SK-N-SH (cell line): ENCODE measurements at regions not wholly inside any gene's neighbourhood (a gene's known extent, or its start where the extent isn't known, plus 50 kb on each side); places are given as distances from the start of the nearest gene placed in this dataset.
A peak's percentile ranks its signal among the peaks of the same experiment; 100 is the strongest.

Experiments
- CTCF ChIA-PET: fragments of 300-600, 350-600 bp; formaldehyde crosslinking; extraction: SDS; loops from one replicate; lab custom pipeline; 2021; lab: Yijun Ruan, JAX
- POLR2A ChIA-PET: fragments of 350-600 bp; sonication (Branson Sonifier 250); formaldehyde crosslinking; extraction: SDS; loops from one replicate; lab custom pipeline; 2020; ENCODE audit warnings: antibody characterized with exemption, inconsistent platforms; lab: Yijun Ruan, JAX
- DNase-seq: peaks from one replicate; pipeline ENCODE4 v3.0.0; 2012
- H2AFZ ChIP-seq: fragments of 200-600 bp; sonication (generic); 2 replicates; pipeline ENCODE4 v1.8.1; 2016; ENCODE audit warnings: antibody characterized with exemption, mild to moderate bottlenecking, low read depth
- H3F3A ChIP-seq: fragments of 200-600 bp; sonication (generic); replicated peaks from 2 replicates; pipeline ENCODE3; 2016; ENCODE audit warnings: antibody characterized with exemption, mild to moderate bottlenecking; ENCODE audit not compliant: insufficient read depth
- H3K27ac ChIP-seq, 2 experiments: fragments of 200-500 bp in 1 of 2; fragments of 200-600 bp in 1 of 2; sonication (Bioruptor generic) in 1 of 2; sonication (generic), shearing (Covaris generic) in 1 of 2; 2 replicates each; pipeline versions ENCODE4 v1.5.1 to v1.6.1; 2014 to 2016; ENCODE audit warnings: low read depth in 2 of 2, inconsistent platforms in 1 of 2, low read length in 1 of 2, mild to moderate bottlenecking in 1 of 2, mixed read lengths in 1 of 2
- H3K27me3 ChIP-seq: fragments of 200-600 bp; sonication (generic), shearing (Covaris generic); 2 replicates; pipeline ENCODE4 v1.6.1; 2016; ENCODE audit warnings: mixed run types; ENCODE audit not compliant: insufficient read depth
- H3K36me3 ChIP-seq, 2 experiments: fragments of 200-500 bp in 1 of 2; fragments of 200-600 bp in 1 of 2; sonication (Bioruptor generic) in 1 of 2; sonication (generic) in 1 of 2; replicated peaks in 1 of 2; 2 replicates each; pipeline versions ENCODE3 to v1.5.1; 2014 to 2016; ENCODE audit warnings: low read length in 1 of 2, mild to moderate bottlenecking in 1 of 2; ENCODE audit not compliant: insufficient read depth in 2 of 2, control insufficient read depth in 1 of 2
- H3K4me1 ChIP-seq, 2 experiments: fragments of 200-500 bp in 1 of 2; fragments of 200-600 bp in 1 of 2; sonication (Bioruptor generic) in 1 of 2; sonication (generic), shearing (Covaris generic) in 1 of 2; 2 replicates each; pipeline versions ENCODE4 v1.5.1 to v1.6.1; 2014 to 2016; ENCODE audit warnings: low read depth in 1 of 2, low read length in 1 of 2, mixed run types in 1 of 2; ENCODE audit not compliant: insufficient read depth in 2 of 2, control insufficient read depth in 1 of 2
- H3K4me2 ChIP-seq: fragments of 200-600 bp; sonication (generic), shearing (Covaris generic); 2 replicates; pipeline ENCODE4 v1.6.1; 2017; ENCODE audit warnings: mixed run types
- H3K4me3 ChIP-seq, 2 experiments: fragments of 200-500 bp in 1 of 2; fragments of 200-600 bp in 1 of 2; sonication (Bioruptor generic) in 1 of 2; sonication (generic), shearing (Covaris generic) in 1 of 2; 2 replicates each; pipeline versions ENCODE4 v1.5.1 to v1.8.1; 2014 to 2016; ENCODE audit warnings: low read depth in 2 of 2, inconsistent platforms in 1 of 2, low read length in 1 of 2, mild to moderate bottlenecking in 1 of 2, mixed read lengths in 1 of 2, moderate library complexity in 1 of 2
- H3K79me2 ChIP-seq: fragments of 200-600 bp; sonication (generic); 2 replicates; pipeline ENCODE4 v1.8.1; 2017; ENCODE audit warnings: mild to moderate bottlenecking; ENCODE audit not compliant: insufficient read depth
- H3K9ac ChIP-seq: fragments of 200-600 bp; sonication (generic); 2 replicates; pipeline ENCODE4 v1.6.1; 2017; ENCODE audit warnings: mixed run types
- H3K9me2 ChIP-seq: fragments of 200-600 bp; sonication (generic); 2 replicates; pipeline ENCODE4 v1.6.1; 2017; ENCODE audit warnings: mixed run types
- H3K9me3 ChIP-seq: fragments of 200-600 bp; sonication (generic); 2 replicates; pipeline ENCODE4 v1.6.1; 2017; ENCODE audit warnings: mixed run types, mild to moderate bottlenecking, moderate library complexity
- H4K20me1 ChIP-seq: fragments of 200-600 bp; sonication (generic); 2 replicates; pipeline ENCODE4 v1.6.1; 2017; ENCODE audit warnings: mild to moderate bottlenecking, mixed run types; ENCODE audit not compliant: insufficient read depth
- ELF1 ChIP-seq: IDR thresholded peaks from 2 replicates; pipeline ENCODE4 v1.4.0; 2012
- EP300 ChIP-seq, 2 experiments: IDR thresholded peaks; 2 replicates each; pipeline versions ENCODE4 v1.4.0 to v1.6.1; 2012; ENCODE audit warnings: borderline replicate concordance in 1 of 2, low read depth in 1 of 2, low read length in 1 of 2
- FOXJ3 ChIP-seq: sonication (generic); formaldehyde crosslinking; IDR thresholded peaks from 2 replicates; pipeline ENCODE4 v1.5.1; 2020; ENCODE audit warnings: mild to moderate bottlenecking, missing genetic modification reagents
- FOXM1 ChIP-seq: IDR thresholded peaks from 2 replicates; pipeline ENCODE4 v1.4.0; 2012; ENCODE audit warnings: low read depth, mild to moderate bottlenecking
- MXI1 ChIP-seq: IDR thresholded peaks from 2 replicates; pipeline ENCODE4 v1.6.1; 2012; ENCODE audit warnings: mild to moderate bottlenecking, low read depth, low read length, improper control_type of control experiment
- POLR2AphosphoS5 ChIP-seq: IDR thresholded peaks from 2 replicates; pipeline ENCODE4 v1.6.1; 2012; ENCODE audit warnings: low read depth, low read length
- RFX5 ChIP-seq: IDR thresholded peaks from 2 replicates; pipeline ENCODE4 v1.6.1; 2012; ENCODE audit warnings: mild to moderate bottlenecking, improper control_type of control experiment, low read length
- RXRA ChIP-seq: IDR thresholded peaks from 2 replicates; pipeline ENCODE4 v1.4.0; 2012; ENCODE audit warnings: low read depth, mild to moderate bottlenecking, borderline replicate concordance
- SMC3 ChIP-seq: IDR thresholded peaks from 2 replicates; pipeline ENCODE4 v1.6.1; 2012; ENCODE audit warnings: low read depth, low read length, improper control_type of control experiment
- TAF1 ChIP-seq: IDR thresholded peaks from 2 replicates; pipeline ENCODE4 v1.6.1; 2012; ENCODE audit warnings: low read depth, mild to moderate bottlenecking, low read length, moderate library complexity, borderline replicate concordance
- TCF12 ChIP-seq: IDR thresholded peaks from 2 replicates; pipeline ENCODE4 v1.4.0; 2012
- YY1 ChIP-seq: IDR thresholded peaks from 2 replicates; pipeline ENCODE4 v1.4.0; 2012; ENCODE audit warnings: low read depth, mild to moderate bottlenecking
- WGBS: methylation state at CpG from one replicate; pipeline ENCODE4 v1.1.6; 2017; ENCODE audit warnings: low lambda C conversion rate; 5-methylcytosine and 5-hydroxymethylcytosine counted together
- TF ChIP-seq, protein P1 (sequence below): IDR thresholded peaks from 2 replicates; pipeline ENCODE4; 2012
- TF ChIP-seq, protein P2 (sequence below): fragments of 150-350 bp; IDR thresholded peaks from 2 replicates; pipeline ENCODE4 v1.6.1; 2017; ENCODE audit warnings: antibody characterized with exemption, low read length, low read depth, borderline replicate concordance
- TF ChIP-seq, protein P3 (sequence below): IDR thresholded peaks from 2 replicates; pipeline ENCODE4 v1.4.0; 2012; ENCODE audit warnings: low read depth, borderline replicate concordance
- TF ChIP-seq, protein P4 (sequence below): IDR thresholded peaks from 2 replicates; pipeline ENCODE4 v1.6.1; 2012; ENCODE audit warnings: mild to moderate bottlenecking, low read depth, low read length, moderate library complexity
- TF ChIP-seq, protein P5 (sequence below): IDR thresholded peaks from 2 replicates; pipeline ENCODE4 v1.4.0; 2012; ENCODE audit warnings: low read depth, borderline replicate concordance
- TF ChIP-seq, protein P6 (sequence below): fragments of 150-350 bp; IDR thresholded peaks from 2 replicates; pipeline ENCODE4 v1.6.1; 2016; ENCODE audit warnings: mild to moderate bottlenecking, low read depth, low read length

DNA sequence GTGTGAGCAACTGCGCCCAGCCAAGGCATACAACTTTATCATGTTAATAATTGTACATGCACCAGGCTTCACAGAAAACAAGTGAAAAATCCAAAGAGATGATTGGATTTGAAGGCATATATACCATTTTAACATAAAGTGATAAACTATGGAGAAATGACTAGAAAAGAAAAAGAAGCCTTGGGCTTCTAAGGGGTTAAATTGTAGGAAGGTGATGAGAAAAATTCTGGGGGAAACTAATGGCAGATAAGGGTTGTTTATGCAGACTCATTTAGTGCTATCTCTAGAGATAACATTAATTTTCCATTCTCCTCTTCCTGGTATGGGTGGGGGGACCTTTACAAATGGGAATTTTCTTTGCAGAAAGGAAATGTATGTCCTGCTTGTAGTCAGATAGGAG is 154.0 kb downstream of the TMEM17 start:
- H3K36me3 ChIP-seq: no peaks in the 10 kb centered on the region
- no peaks in the 10 kb centered on the region for H3K9me3 ChIP-seq
- ChIA-PET POLR2A (no interaction called here), CTCF (no interaction called here)
- no peak overlapping the region for H3K9ac ChIP-seq
- no peaks in the 10 kb centered on the region for H3K27me3 ChIP-seq
- H3K4me3 ChIP-seq: no peak overlapping the region
- H3K4me2 ChIP-seq: no peak overlapping the region
- H3K4me1 ChIP-seq: no peaks in the 10 kb centered on the region
- H3K79me2 ChIP-seq: no peaks in the 10 kb centered on the region
- H3F3A ChIP-seq: no peaks in the 10 kb centered on the region
- H3K27ac ChIP-seq: no peak overlapping the region
- WGBS: 71% methylated on average over 1 of the region's 1 CpG
- H4K20me1 ChIP-seq: no peaks in the 10 kb centered on the region
- peak; percentile 45 for DNase-seq
- TF ChIP-seq ELF1 (no peak), TAF1 (no peak), SMC3 (no peak), RFX5 (no peak), RXRA (no peak), FOXJ3 (CRISPR knock-in tag) (no peak), TCF12 (no peak), FOXM1 (no peak), YY1 (no peak), MXI1 (no peak), POLR2AphosphoS5 (no peak), EP300 (IDR thresholded peaks at IDR 0.05; ENCODE audit: borderline replicate concordance in 1 of 2, low read depth in 1 of 2, low read length in 1 of 2) (no peak)
- TF ChIP-seq, protein P1, sequence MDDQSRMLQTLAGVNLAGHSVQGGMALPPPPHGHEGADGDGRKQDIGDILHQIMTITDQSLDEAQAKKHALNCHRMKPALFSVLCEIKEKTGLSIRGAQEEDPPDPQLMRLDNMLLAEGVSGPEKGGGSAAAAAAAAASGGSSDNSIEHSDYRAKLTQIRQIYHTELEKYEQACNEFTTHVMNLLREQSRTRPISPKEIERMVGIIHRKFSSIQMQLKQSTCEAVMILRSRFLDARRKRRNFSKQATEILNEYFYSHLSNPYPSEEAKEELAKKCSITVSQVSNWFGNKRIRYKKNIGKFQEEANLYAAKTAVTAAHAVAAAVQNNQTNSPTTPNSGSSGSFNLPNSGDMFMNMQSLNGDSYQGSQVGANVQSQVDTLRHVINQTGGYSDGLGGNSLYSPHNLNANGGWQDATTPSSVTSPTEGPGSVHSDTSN: no peak
- TF ChIP-seq, protein P2, sequence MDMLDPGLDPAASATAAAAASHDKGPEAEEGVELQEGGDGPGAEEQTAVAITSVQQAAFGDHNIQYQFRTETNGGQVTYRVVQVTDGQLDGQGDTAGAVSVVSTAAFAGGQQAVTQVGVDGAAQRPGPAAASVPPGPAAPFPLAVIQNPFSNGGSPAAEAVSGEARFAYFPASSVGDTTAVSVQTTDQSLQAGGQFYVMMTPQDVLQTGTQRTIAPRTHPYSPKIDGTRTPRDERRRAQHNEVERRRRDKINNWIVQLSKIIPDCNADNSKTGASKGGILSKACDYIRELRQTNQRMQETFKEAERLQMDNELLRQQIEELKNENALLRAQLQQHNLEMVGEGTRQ: no peak
- TF ChIP-seq, protein P3, sequence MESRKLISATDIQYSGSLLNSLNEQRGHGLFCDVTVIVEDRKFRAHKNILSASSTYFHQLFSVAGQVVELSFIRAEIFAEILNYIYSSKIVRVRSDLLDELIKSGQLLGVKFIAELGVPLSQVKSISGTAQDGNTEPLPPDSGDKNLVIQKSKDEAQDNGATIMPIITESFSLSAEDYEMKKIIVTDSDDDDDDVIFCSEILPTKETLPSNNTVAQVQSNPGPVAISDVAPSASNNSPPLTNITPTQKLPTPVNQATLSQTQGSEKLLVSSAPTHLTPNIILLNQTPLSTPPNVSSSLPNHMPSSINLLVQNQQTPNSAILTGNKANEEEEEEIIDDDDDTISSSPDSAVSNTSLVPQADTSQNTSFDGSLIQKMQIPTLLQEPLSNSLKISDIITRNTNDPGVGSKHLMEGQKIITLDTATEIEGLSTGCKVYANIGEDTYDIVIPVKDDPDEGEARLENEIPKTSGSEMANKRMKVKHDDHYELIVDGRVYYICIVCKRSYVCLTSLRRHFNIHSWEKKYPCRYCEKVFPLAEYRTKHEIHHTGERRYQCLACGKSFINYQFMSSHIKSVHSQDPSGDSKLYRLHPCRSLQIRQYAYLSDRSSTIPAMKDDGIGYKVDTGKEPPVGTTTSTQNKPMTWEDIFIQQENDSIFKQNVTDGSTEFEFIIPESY: no peak
- TF ChIP-seq, protein P4, sequence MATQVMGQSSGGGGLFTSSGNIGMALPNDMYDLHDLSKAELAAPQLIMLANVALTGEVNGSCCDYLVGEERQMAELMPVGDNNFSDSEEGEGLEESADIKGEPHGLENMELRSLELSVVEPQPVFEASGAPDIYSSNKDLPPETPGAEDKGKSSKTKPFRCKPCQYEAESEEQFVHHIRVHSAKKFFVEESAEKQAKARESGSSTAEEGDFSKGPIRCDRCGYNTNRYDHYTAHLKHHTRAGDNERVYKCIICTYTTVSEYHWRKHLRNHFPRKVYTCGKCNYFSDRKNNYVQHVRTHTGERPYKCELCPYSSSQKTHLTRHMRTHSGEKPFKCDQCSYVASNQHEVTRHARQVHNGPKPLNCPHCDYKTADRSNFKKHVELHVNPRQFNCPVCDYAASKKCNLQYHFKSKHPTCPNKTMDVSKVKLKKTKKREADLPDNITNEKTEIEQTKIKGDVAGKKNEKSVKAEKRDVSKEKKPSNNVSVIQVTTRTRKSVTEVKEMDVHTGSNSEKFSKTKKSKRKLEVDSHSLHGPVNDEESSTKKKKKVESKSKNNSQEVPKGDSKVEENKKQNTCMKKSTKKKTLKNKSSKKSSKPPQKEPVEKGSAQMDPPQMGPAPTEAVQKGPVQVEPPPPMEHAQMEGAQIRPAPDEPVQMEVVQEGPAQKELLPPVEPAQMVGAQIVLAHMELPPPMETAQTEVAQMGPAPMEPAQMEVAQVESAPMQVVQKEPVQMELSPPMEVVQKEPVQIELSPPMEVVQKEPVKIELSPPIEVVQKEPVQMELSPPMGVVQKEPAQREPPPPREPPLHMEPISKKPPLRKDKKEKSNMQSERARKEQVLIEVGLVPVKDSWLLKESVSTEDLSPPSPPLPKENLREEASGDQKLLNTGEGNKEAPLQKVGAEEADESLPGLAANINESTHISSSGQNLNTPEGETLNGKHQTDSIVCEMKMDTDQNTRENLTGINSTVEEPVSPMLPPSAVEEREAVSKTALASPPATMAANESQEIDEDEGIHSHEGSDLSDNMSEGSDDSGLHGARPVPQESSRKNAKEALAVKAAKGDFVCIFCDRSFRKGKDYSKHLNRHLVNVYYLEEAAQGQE: no peak
- TF ChIP-seq, protein P5, sequence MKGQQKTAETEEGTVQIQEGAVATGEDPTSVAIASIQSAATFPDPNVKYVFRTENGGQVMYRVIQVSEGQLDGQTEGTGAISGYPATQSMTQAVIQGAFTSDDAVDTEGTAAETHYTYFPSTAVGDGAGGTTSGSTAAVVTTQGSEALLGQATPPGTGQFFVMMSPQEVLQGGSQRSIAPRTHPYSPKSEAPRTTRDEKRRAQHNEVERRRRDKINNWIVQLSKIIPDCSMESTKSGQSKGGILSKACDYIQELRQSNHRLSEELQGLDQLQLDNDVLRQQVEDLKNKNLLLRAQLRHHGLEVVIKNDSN: no peak
- TF ChIP-seq, protein P6, sequence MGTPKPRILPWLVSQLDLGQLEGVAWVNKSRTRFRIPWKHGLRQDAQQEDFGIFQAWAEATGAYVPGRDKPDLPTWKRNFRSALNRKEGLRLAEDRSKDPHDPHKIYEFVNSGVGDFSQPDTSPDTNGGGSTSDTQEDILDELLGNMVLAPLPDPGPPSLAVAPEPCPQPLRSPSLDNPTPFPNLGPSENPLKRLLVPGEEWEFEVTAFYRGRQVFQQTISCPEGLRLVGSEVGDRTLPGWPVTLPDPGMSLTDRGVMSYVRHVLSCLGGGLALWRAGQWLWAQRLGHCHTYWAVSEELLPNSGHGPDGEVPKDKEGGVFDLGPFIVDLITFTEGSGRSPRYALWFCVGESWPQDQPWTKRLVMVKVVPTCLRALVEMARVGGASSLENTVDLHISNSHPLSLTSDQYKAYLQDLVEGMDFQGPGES: no peak
- no peak overlapping the region for H2AFZ ChIP-seq
- H3K9me2 ChIP-seq: no peaks in the 10 kb centered on the region
